Fibroblast of lung (primary cell): ENCODE measurements at regions not wholly inside any gene's neighbourhood (a gene's known extent, or its start where the extent isn't known, plus 50 kb on each side); places are given as distances from the start of the nearest gene placed in this dataset.

ENCODE experiments used
- CTCF ChIP-seq, 2 donors: IDR thresholded peaks in 1 of 2; conservative IDR thresholded peaks in 1 of 2; 1 replicate in 1 of 2; 2 replicates in 1 of 2; pipeline ENCODE4 v1.5.1; 2011 to 2012; ENCODE audit warnings: low read length in 2 of 2, control low read depth in 1 of 2, inconsistent platforms in 1 of 2, low read depth in 1 of 2, mild to moderate bottlenecking in 1 of 2
- EZH2 ChIP-seq: IDR thresholded peaks from 2 replicates; pipeline ENCODE4 v1.5.1; 2012; ENCODE audit warnings: low read length, control low read depth, mild to moderate bottlenecking; ENCODE audit errors: missing control alignments

GRCh38 chr11:120019191-120019590, 118.7 kb downstream of the TRIM29 start:
- TF ChIP-seq EZH2: no peak
- no peak for TF ChIP-seq CTCF (conservative IDR thresholded peaks at IDR 0.05 in 1 of 2, IDR thresholded peaks at IDR 0.05 in 1 of 2; ENCODE audit: low read depth in 1 of 2, low read length in 2 of 2)
